Hepatocyte (in vitro differentiated cells): ENCODE measurements at regions not wholly inside any gene's neighbourhood (a gene's known extent, or its start where the extent isn't known, plus 50 kb on each side); places are given as distances from the start of the nearest gene placed in this dataset.

ENCODE experiments used
- DNase-seq: peaks from one replicate; pipeline ENCODE4 v3.0.0-alpha.2; 2016; ENCODE audit warnings: low spot score
- H2AFZ ChIP-seq: fragments of 200-600 bp; sonication (generic); 2 replicates; pipeline ENCODE4 v1.6.0; 2016; ENCODE audit warnings: antibody characterized with exemption, mild to moderate bottlenecking
- H3K27ac ChIP-seq: fragments of 200-600 bp; sonication (generic); 2 replicates; pipeline ENCODE4 v1.5.1; 2016; ENCODE audit warnings: mild to moderate bottlenecking
- H3K27me3 ChIP-seq: fragments of 200-600 bp; sonication (generic); 2 replicates; pipeline ENCODE4 v1.6.1; 2016
- H3K36me3 ChIP-seq: fragments of 200-600 bp; sonication (generic); replicated peaks from 2 replicates; pipeline ENCODE4 v1.5.1; 2016; ENCODE audit warnings: low read depth; ENCODE audit not compliant: insufficient read depth
- H3K4me1 ChIP-seq: fragments of 200-600 bp; sonication (generic); 2 replicates; pipeline ENCODE4 v1.5.1; 2016; ENCODE audit warnings: mild to moderate bottlenecking, moderate library complexity; ENCODE audit not compliant: insufficient read depth
- H3K4me2 ChIP-seq: fragments of 200-600 bp; sonication (generic); 2 replicates; pipeline ENCODE4 v1.6.0; 2016
- H3K4me3 ChIP-seq: fragments of 200-600 bp; sonication (generic); 2 replicates; pipeline ENCODE4 v1.5.1; 2016; ENCODE audit warnings: mild to moderate bottlenecking
- H3K79me2 ChIP-seq: fragments of 200-600 bp; sonication (generic); 2 replicates; pipeline ENCODE4 v1.6.0; 2017; ENCODE audit warnings: mild to moderate bottlenecking
- H3K9me2 ChIP-seq: fragments of 200-600 bp; sonication (generic); replicated peaks from 2 replicates; pipeline ENCODE4 v1.6.0; 2017; ENCODE audit warnings: mild to moderate bottlenecking; ENCODE audit not compliant: insufficient read depth
- H3K9me3 ChIP-seq: fragments of 200-600 bp; sonication (generic); 2 replicates; pipeline ENCODE4 v1.5.1; 2016; ENCODE audit warnings: low read depth, mild to moderate bottlenecking
- H4K20me1 ChIP-seq: fragments of 200-600 bp; sonication (generic); 2 replicates; pipeline ENCODE4 v1.6.0; 2016; ENCODE audit warnings: mild to moderate bottlenecking; ENCODE audit not compliant: insufficient read depth, poor library complexity, severe bottlenecking
- CTCF ChIP-seq: fragments of 200-600 bp; sonication (generic); IDR thresholded peaks from 2 replicates; pipeline ENCODE4 v1.5.1; 2016; ENCODE audit warnings: antibody characterized with exemption, mild to moderate bottlenecking; ENCODE audit not compliant: poor library complexity
- EZH2 ChIP-seq: fragments of 200-600 bp; sonication (generic); IDR thresholded peaks from 2 replicates; pipeline ENCODE4 v1.6.1; 2016; ENCODE audit warnings: antibody characterized with exemption, mild to moderate bottlenecking, borderline replicate concordance
- EZH2phosphoT487 ChIP-seq: fragments of 200-600 bp; sonication (generic); IDR thresholded peaks from one replicate; pipeline ENCODE4 v1.6.1; 2018; ENCODE audit warnings: antibody characterized with exemption, mild to moderate bottlenecking, low read depth, moderate library complexity; ENCODE audit not compliant: unreplicated experiment, severe bottlenecking
- WGBS: methylation state at CpG from one replicate; pipeline ENCODE4 v1.1.6; 2016; ENCODE audit warnings: low lambda C conversion rate; ENCODE audit errors: missing lambda C conversion rate; 5-methylcytosine and 5-hydroxymethylcytosine counted together

- no peak for DNase-seq
- Histone ChIP-seq H3K4me2 (no peak overlapping the region), H4K20me1 (no peaks in the 10 kb centered on the region), H3K27me3 (peaks cover 21% of the 10 kb centered on the region), H3K4me3 (no peak overlapping the region), H3K27ac (no peak overlapping the region), H3K9me3 (no peaks in the 10 kb centered on the region), H3K79me2 (no peaks in the 10 kb centered on the region), H3K4me1 (no peaks in the 10 kb centered on the region), H3K36me3 (no peaks in the 10 kb centered on the region), H2AFZ (no peak overlapping the region), H3K9me2 (no peaks in the 10 kb centered on the region)
- 87% methylated on average over 14 of the region's 14 CpGs for WGBS
- TF ChIP-seq EZH2: no peak
These were observed 87.4 kb upstream of the CCL21 start for GRCh38 chr9:34797367-34797766.

GRCh38 chr9:34796924-34797323, 87.0 kb upstream of the CCL21 start:
- no peaks in the 10 kb centered on the region for H3K79me2 ChIP-seq
- H3K36me3 ChIP-seq: no peaks in the 10 kb centered on the region
- H3K4me1 ChIP-seq: no peaks in the 10 kb centered on the region
- no peak overlapping the region for H3K4me3 ChIP-seq
- no peaks in the 10 kb centered on the region for H3K9me3 ChIP-seq
- no peaks in the 10 kb centered on the region for H4K20me1 ChIP-seq
- no peak overlapping the region for H3K27ac ChIP-seq
- 37% methylated on average over 7 of the region's 7 CpGs for WGBS
- peaks cover 23% of the 10 kb centered on the region for H3K27me3 ChIP-seq
- H3K4me2 ChIP-seq: no peak overlapping the region
- no peak for DNase-seq
- no peak for TF ChIP-seq EZH2phosphoT487
- no peak overlapping the region for H2AFZ ChIP-seq
- no peaks in the 10 kb centered on the region for H3K9me2 ChIP-seq

GRCh38 chr9:34793428-34793827, 83.5 kb upstream of the CCL21 start:
- H3K79me2 ChIP-seq: no peaks in the 10 kb centered on the region
- H3K9me3 ChIP-seq: no peaks in the 10 kb centered on the region
- WGBS: 83% methylated on average over 2 of the region's 2 CpGs
- H2AFZ ChIP-seq: no peak overlapping the region
- no peaks in the 10 kb centered on the region for H3K9me2 ChIP-seq
- H3K4me1 ChIP-seq: no peaks in the 10 kb centered on the region
- H3K4me2 ChIP-seq: no peak overlapping the region
- H4K20me1 ChIP-seq: no peaks in the 10 kb centered on the region
- DNase-seq: no peak
- H3K4me3 ChIP-seq: no peak overlapping the region
- no peak for TF ChIP-seq EZH2
- TF ChIP-seq EZH2phosphoT487: no peak
- TF ChIP-seq CTCF: no peak
- no peak overlapping the region for H3K27ac ChIP-seq
- H3K36me3 ChIP-seq: no peaks in the 10 kb centered on the region
- H3K27me3 ChIP-seq: peaks cover 32% of the 10 kb centered on the region

- no peak for TF ChIP-seq EZH2
- TF ChIP-seq EZH2phosphoT487: no peak
- TF ChIP-seq CTCF: no peak
- Histone ChIP-seq H3K27ac (no peak overlapping the region), H3K4me1 (no peaks in the 10 kb centered on the region), H3K4me3 (no peak overlapping the region), H3K79me2 (no peaks in the 10 kb centered on the region), H3K9me2 (no peaks in the 10 kb centered on the region), H3K9me3 (no peaks in the 10 kb centered on the region), H2AFZ (no peak overlapping the region), H3K36me3 (no peaks in the 10 kb centered on the region), H4K20me1 (no peaks in the 10 kb centered on the region), H3K4me2 (no peak overlapping the region), H3K27me3 (peaks cover 24% of the 10 kb centered on the region)
- 84% methylated on average over 4 of the region's 4 CpGs for WGBS
- DNase-seq: no peak
These were observed 74.1 kb upstream of the CCL21 start for GRCh38 chr9:34783951-34784487.
